IPS-20b (cell line): ENCODE measurements at regions not wholly inside any gene's neighbourhood (a gene's known extent, or its start where the extent isn't known, plus 50 kb on each side); places are given as distances from the start of the nearest gene placed in this dataset.

Source experiments
- H3K27ac ChIP-seq: one replicate; pipeline ENCODE4 v1.5.1; 2013; ENCODE audit warnings: low read length
- H3K27me3 ChIP-seq: 2 replicates; pipeline ENCODE4 v1.6.1; 2013; ENCODE audit warnings: mild to moderate bottlenecking, low read length, inconsistent platforms; ENCODE audit not compliant: insufficient read depth
- H3K36me3 ChIP-seq: 2 replicates; pipeline ENCODE4 v1.6.1; 2013; ENCODE audit warnings: low read depth, mild to moderate bottlenecking, inconsistent platforms, low read length, moderate library complexity; ENCODE audit not compliant: insufficient read depth
- H3K4me1 ChIP-seq: 2 replicates; pipeline ENCODE4 v1.6.1; 2013; ENCODE audit warnings: mild to moderate bottlenecking, control low read depth, inconsistent platforms, low read length, moderate library complexity; ENCODE audit not compliant: insufficient read depth
- H3K4me3 ChIP-seq: 2 replicates; pipeline ENCODE4 v1.5.1; 2013; ENCODE audit warnings: mild to moderate bottlenecking, low read length, inconsistent platforms
- H3K9ac ChIP-seq: 2 replicates; pipeline ENCODE4 v1.6.1; 2013; ENCODE audit warnings: low read depth, mild to moderate bottlenecking, inconsistent platforms, low read length, moderate library complexity
- H3K9me3 ChIP-seq: 2 replicates; pipeline ENCODE4 v1.6.1; 2013; ENCODE audit warnings: mild to moderate bottlenecking, low read depth, low read length, inconsistent platforms; ENCODE audit not compliant: insufficient read depth

DNA sequence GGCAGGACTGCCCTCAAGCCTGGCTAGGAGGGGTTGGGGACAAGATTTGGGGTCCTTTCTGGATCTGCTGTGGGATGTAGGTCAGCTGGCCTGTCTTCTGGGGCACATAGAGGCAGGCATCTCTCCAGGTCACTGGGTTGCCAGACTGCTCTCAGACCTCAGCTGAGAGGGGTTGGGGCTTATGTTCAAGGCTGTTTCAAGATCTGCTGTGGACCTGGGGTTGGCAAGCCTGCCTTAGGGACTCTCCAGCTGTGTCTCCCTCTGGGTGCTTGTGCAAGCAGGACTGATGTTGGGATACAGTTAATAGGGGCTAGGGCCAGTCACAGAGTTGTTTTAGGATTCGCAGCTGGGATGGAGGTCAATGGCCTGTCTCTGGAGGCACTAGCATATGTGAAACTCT is 363.0 kb upstream of the ST6GAL2 start:
- H3K36me3 ChIP-seq: no peaks in the 10 kb centered on the region
- no peak overlapping the region for H3K4me3 ChIP-seq
- H3K27me3 ChIP-seq: no peaks in the 10 kb centered on the region
- no peaks in the 10 kb centered on the region for H3K9me3 ChIP-seq
- no peaks in the 10 kb centered on the region for H3K4me1 ChIP-seq
- no peak overlapping the region for H3K9ac ChIP-seq
- no peak overlapping the region for H3K27ac ChIP-seq

DNA sequence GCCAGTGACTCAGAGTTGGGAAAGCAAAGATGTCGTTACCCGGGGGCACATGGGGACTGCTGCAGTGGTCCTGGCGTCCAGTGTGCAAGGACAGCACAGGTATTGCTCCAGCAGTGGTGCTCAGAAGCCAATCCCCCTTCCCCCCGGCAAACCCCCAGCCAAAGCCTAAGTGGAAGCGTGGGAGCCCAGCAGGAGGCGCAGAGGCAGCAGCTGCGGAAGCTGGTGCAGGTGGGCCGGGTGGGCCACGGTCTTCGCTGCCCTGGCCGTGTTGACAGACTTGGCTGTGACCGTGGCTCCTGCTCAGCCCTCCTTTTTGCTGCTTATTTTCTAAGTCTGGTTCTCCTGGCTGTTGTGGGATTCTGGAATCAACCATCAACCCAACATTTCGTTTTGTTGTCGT is 369.8 kb upstream of the ST6GAL2 start:
- Histone ChIP-seq H3K9ac (no peak overlapping the region), H3K27me3 (no peaks in the 10 kb centered on the region), H3K4me3 (no peak overlapping the region), H3K9me3 (no peaks in the 10 kb centered on the region), H3K4me1 (no peaks in the 10 kb centered on the region), H3K27ac (no peak overlapping the region), H3K36me3 (no peaks in the 10 kb centered on the region)

DNA sequence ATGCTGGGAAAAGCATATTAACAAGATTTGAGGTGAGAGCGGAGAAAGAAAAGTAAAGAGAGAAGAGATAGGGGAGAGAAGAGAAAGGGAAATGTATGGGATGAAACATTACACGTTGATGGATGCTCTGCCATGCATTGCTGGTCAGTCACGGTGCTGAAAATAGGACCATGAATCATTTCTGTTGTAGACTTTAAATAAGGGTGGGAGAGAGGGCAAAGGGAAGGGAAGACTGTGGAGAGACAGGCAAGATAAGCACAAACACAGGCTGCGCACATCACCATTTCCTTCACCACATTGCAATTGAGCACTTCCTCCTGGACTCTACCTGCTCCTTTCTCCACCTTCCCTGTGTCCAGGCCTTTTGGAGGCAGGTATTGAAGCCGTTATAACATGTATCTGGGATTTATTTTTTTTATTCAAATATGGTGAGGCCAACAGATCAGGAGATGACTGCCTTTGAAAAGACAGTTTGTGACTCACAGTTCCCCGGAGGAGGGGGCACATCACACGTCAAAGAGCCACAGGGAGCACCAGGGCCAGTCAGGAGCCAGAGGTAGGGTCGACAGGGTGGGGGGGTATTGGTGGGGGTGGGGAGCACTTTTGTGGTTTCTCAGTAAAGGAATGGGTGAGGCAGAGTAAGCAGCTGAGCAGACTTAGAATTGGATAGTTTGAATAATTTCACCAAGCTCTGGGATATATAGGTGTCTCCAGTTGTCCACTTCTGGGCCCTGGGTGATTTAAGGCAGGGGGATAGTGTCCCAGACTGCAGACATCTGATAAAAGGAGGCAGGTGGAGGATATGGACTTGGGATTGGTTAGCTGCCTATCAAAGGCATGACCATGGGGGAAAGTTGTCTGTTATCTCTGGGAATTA is 372.8 kb upstream of the ST6GAL2 start:
- H3K4me1 ChIP-seq: no peaks in the 10 kb centered on the region
- H3K4me3 ChIP-seq: no peak overlapping the region
- no peaks in the 10 kb centered on the region for H3K27me3 ChIP-seq
- H3K27ac ChIP-seq: no peak overlapping the region
- H3K9ac ChIP-seq: no peak overlapping the region
- H3K9me3 ChIP-seq: no peaks in the 10 kb centered on the region
- H3K36me3 ChIP-seq: no peaks in the 10 kb centered on the region

DNA sequence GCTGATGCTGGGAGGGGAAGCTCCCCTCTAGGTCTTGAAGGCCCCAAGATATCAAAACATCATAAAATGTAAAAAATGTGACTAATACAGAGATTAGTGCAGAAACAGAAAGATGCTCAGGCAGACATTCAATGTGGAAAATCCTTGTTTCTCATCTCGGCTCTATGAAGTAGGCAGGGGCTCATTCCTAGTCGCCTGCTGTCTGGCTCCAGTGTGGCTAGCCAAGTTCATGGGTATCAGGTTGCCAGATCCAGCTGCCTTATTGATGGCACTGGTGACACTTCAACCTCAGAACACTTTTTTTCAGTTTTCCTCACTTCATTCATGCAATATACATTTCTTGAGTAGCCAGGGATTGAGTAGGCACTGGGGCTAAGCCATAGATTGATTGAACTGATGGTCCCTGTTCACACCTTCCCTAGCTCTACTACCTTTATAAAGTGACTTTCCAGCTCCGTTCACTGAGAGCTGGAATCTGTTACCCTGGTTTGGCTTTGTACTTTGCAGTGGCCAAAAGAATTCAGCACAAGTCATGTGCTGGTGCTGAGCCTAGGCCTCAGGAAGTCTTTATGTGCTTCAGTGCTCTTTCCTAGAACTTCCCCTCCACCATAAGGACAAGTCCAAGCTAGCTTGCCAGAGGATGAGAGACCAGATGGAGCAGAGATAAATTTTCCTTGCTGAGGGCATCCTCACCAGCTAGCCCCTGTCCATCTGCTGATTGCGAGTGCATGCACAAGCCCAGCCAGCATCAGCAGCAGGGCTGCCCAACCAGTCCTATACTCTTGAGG is 373.6 kb upstream of the ST6GAL2 start:
- Histone ChIP-seq H3K27ac (no peak overlapping the region), H3K36me3 (no peaks in the 10 kb centered on the region), H3K9ac (no peak overlapping the region), H3K9me3 (no peaks in the 10 kb centered on the region), H3K27me3 (no peaks in the 10 kb centered on the region), H3K4me3 (no peak overlapping the region), H3K4me1 (no peaks in the 10 kb centered on the region)

DNA sequence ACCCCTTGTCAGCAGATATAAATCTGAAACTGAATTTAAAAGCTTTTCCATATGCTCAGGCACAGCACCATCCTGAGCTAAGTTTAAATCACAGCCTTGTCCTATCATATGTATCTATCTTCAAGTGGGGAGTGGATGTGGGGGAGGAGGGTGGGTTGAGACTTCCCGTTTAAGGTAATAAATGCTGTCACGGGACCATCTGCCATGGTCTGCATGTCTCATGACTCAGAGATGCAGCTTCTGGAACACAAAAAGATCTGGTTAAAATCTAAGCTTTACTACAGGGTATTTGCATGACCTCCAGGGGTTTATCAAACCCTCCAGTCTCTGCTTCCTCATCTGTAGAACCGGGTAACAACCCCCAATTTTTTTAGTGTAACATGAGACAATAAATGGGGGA is 377.7 kb upstream of the ST6GAL2 start:
- Histone ChIP-seq H3K27me3 (no peaks in the 10 kb centered on the region), H3K4me1 (no peaks in the 10 kb centered on the region), H3K27ac (no peak overlapping the region), H3K36me3 (no peaks in the 10 kb centered on the region), H3K9ac (no peak overlapping the region), H3K9me3 (no peaks in the 10 kb centered on the region), H3K4me3 (no peak overlapping the region)

DNA sequence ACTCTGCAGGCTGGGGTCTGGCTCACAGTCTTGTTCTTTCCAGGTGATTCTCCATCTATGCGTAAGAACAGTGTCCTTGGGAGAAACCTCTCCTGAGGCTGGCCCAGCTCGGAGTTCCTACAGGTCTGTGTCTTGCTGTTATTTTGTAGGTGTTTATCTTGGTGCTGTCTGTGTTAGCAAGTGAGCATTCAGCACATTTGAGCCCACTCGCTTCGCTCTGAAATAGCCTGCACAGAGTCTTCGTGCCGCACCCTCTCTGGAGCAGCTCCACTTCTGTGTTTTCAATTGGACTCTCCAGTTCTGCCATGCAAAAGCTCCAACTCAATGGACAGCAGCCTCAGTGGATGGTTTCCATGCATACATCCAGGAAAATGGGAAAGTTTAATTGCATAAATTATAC is 378.2 kb upstream of the ST6GAL2 start:
- H3K9me3 ChIP-seq: no peaks in the 10 kb centered on the region
- no peaks in the 10 kb centered on the region for H3K4me1 ChIP-seq
- no peaks in the 10 kb centered on the region for H3K36me3 ChIP-seq
- no peak overlapping the region for H3K9ac ChIP-seq
- no peak overlapping the region for H3K4me3 ChIP-seq
- no peak overlapping the region for H3K27ac ChIP-seq
- no peaks in the 10 kb centered on the region for H3K27me3 ChIP-seq

DNA sequence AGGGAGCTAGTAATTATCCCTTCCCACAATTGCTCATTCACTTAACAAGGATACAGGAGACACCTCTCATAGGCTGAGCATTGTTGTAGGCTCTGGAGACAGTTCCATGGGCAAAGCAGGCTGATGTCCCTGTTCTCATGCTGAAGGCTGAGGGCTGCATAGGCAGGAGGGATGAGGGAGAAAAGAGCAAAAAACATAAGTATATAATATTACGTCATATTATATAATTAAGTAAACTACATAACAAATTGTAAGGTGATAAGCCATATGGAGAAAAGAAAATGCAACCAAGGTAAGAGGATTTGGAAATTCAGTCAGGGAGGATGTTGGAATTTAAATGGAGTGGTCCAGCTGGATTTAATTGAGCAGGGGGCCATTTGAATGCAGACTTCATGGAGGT is 380.6 kb upstream of the ST6GAL2 start:
- H3K27ac ChIP-seq: no peak overlapping the region
- H3K9me3 ChIP-seq: no peaks in the 10 kb centered on the region
- H3K4me1 ChIP-seq: no peaks in the 10 kb centered on the region
- no peak overlapping the region for H3K9ac ChIP-seq
- H3K27me3 ChIP-seq: no peaks in the 10 kb centered on the region
- H3K4me3 ChIP-seq: no peak overlapping the region
- H3K36me3 ChIP-seq: no peaks in the 10 kb centered on the region

DNA sequence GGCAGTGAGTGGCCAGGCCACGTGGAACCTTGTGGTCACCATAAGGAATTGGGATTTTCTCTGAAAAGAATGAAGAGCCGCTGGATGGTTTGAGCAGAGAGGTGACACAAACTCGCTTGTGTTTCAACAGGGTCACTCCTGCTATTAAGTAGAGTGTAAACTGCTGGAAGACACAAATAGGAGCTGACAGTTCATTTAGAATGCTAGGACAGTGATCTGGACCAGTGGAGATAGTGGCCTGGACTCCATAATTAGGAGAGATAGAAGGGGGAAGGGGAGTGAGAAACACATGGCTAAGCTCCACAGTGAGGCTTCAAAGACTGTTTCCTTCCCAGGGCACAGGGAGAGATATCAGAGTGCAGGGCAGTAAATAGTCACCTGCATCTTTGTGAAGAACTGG is 381.1 kb upstream of the ST6GAL2 start:
- no peak overlapping the region for H3K27ac ChIP-seq
- no peak overlapping the region for H3K9ac ChIP-seq
- no peaks in the 10 kb centered on the region for H3K36me3 ChIP-seq
- no peak overlapping the region for H3K4me3 ChIP-seq
- no peaks in the 10 kb centered on the region for H3K27me3 ChIP-seq
- no peaks in the 10 kb centered on the region for H3K4me1 ChIP-seq
- H3K9me3 ChIP-seq: no peaks in the 10 kb centered on the region

DNA sequence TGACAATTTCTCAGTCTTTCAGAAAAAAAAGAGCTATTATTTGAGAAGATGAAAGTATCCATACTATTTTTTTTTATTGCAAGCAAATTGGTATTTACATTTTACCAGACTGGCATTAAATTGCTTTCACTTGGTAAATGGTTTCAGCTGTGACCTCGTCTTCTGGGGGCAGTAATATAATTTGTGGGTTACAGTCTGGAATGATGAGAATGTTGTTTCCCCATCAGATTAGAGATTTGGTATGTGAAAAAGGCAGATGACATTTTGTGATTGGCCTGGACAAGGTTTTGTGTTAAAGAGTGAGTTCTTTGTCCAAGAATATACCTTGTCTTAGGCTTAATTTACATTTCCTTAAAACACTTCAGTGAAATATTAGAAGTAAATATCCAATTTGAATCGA is 390.1 kb upstream of the ST6GAL2 start:
- Histone ChIP-seq H3K9me3 (no peaks in the 10 kb centered on the region), H3K36me3 (no peaks in the 10 kb centered on the region), H3K9ac (no peak overlapping the region), H3K4me1 (no peaks in the 10 kb centered on the region), H3K27me3 (no peaks in the 10 kb centered on the region), H3K4me3 (no peak overlapping the region), H3K27ac (no peak overlapping the region)

DNA sequence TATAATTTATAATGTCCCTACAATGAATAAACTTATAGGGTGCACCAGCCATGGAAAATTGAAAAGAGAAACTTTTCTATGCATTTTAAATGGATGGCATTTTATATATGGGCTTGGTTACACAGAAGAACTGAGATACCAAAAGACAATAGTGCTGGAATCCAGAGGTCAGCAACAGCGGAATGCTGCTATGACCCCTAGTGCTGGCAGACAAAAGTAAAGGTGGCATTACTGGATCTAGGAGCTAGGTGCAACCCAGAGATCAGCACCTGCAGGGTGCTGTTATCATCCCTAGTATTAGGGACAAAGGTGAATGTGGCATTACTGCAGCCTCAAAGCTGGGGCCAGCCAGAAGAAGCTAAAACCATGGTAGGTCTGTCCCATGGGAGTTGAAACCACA is 392.7 kb upstream of the ST6GAL2 start:
- Histone ChIP-seq H3K4me1 (no peaks in the 10 kb centered on the region), H3K36me3 (no peaks in the 10 kb centered on the region), H3K27ac (no peak overlapping the region), H3K9ac (no peak overlapping the region), H3K27me3 (no peaks in the 10 kb centered on the region), H3K4me3 (no peak overlapping the region), H3K9me3 (no peaks in the 10 kb centered on the region)

DNA sequence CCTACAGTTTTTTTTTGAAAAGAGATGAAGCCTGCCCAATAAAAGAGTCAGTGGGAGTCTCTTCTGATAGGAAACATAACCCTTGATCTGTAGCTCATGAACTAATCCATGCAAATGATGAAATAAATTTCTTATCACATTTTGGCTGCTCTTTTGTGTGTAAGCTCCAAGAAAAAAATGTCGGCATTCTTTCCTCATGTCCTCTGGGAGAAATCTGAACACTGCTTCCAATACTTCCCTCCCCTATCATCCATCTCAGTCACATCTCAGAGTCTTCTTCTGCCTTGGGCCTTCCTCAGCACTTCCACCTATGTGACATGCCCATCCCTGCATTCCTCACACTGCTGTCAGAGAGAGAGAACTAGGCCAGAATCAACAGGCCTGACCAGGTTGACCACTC is 395.7 kb upstream of the ST6GAL2 start:
- Histone ChIP-seq H3K9ac (no peak overlapping the region), H3K9me3 (no peaks in the 10 kb centered on the region), H3K36me3 (no peaks in the 10 kb centered on the region), H3K4me3 (no peak overlapping the region), H3K27ac (no peak overlapping the region), H3K27me3 (no peaks in the 10 kb centered on the region), H3K4me1 (no peaks in the 10 kb centered on the region)

DNA sequence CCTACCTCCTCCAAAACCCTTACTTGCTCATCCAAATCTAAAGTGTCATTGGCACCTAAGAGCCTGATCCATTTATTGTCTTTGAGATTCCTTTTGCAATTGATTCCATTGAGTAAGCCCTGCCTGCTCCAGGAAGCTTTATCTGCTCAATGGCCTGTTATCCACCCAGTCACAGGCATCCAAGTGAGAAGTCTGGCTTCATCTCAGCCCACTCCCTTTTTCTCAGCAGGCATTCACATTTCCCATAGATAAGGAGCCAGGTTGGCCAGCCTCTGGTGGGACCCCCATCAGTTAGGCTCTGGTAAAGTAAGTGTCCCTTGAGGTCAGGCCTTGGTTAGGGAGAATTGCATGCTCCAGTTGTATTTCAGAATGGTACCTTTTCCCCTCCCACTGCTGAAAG is 396.2 kb upstream of the ST6GAL2 start:
- Histone ChIP-seq H3K4me3 (no peak overlapping the region), H3K9me3 (no peaks in the 10 kb centered on the region), H3K27me3 (no peaks in the 10 kb centered on the region)

More for the DNA sequence above, 396.2 kb upstream of the ST6GAL2 start:
- Histone ChIP-seq H3K4me1 (no peaks in the 10 kb centered on the region), H3K9ac (no peak overlapping the region), H3K36me3 (no peaks in the 10 kb centered on the region), H3K27ac (no peak overlapping the region)
